WERI-Rb-1 (cell line): ENCODE measurements at regions not wholly inside any gene's neighbourhood (a gene's known extent, or its start where the extent isn't known, plus 50 kb on each side); places are given as distances from the start of the nearest gene placed in this dataset.

Experiments
- DNase-seq: peaks from one replicate; pipeline ENCODE4 v3.0.0-alpha.2; 2020
- H3K27ac ChIP-seq: fragments of 250-450 bp; sonication (Bioruptor Pico); 2 replicates; pipeline ENCODE4 v1.5.1; 2020; ENCODE audit warnings: mild to moderate bottlenecking, moderate library complexity
- H3K27me3 ChIP-seq: fragments of 250-450 bp; sonication (Bioruptor Pico); 2 replicates; pipeline ENCODE4 v1.5.1; 2021; ENCODE audit warnings: mild to moderate bottlenecking, low read depth, moderate library complexity; ENCODE audit not compliant: insufficient read depth, severe bottlenecking
- H3K36me3 ChIP-seq: fragments of 250-450 bp; sonication (Bioruptor Pico); 2 replicates; pipeline ENCODE4 v1.5.1; 2020; ENCODE audit warnings: mild to moderate bottlenecking, moderate library complexity
- H3K4me3 ChIP-seq: 2 replicates; pipeline ENCODE4 v1.5.1; 2011; ENCODE audit warnings: low read depth, mild to moderate bottlenecking, control low read depth, low read length
- H3K9me3 ChIP-seq: fragments of 250-450 bp; sonication (Bioruptor Pico); 2 replicates; pipeline ENCODE4 v1.5.1; 2021; ENCODE audit warnings: mild to moderate bottlenecking, moderate library complexity; ENCODE audit not compliant: severe bottlenecking
- CTCF ChIP-seq: IDR thresholded peaks from 2 replicates; pipeline ENCODE4 v1.5.1; 2011; ENCODE audit warnings: low read depth, mild to moderate bottlenecking, control low read depth, inconsistent platforms, low read length

GRCh38 chr2:8416001-8416571, 265.8 kb upstream of the ID2 start:
- H3K36me3 ChIP-seq, result no peaks in the 10 kb centered on the region
- no peak for DNase-seq
- H3K9me3 ChIP-seq, result no peaks in the 10 kb centered on the region
- TF ChIP-seq CTCF, result no peak
- H3K27ac ChIP-seq, result no peak overlapping the region
- H3K27me3 ChIP-seq, result no peaks in the 10 kb centered on the region
- no peak overlapping the region for H3K4me3 ChIP-seq

- Histone ChIP-seq H3K27me3 (no peaks in the 10 kb centered on the region), H3K9me3 (no peaks in the 10 kb centered on the region), H3K27ac (no peak overlapping the region), H3K4me3 (no peak overlapping the region), H3K36me3 (no peaks in the 10 kb centered on the region)
- peak; percentile 31; the same call in 1 of the 2 replicates for TF ChIP-seq CTCF
- DNase-seq, result peak; percentile 47
Observed at GRCh38 chr2:8416849-8417832, 264.7 kb upstream of the ID2 start.

GRCh38 chr2:8418721-8419120, 263.1 kb upstream of the ID2 start:
- Histone ChIP-seq H3K9me3 (no peaks in the 10 kb centered on the region), H3K36me3 (no peaks in the 10 kb centered on the region), H3K27ac (no peak overlapping the region), H3K4me3 (no peak overlapping the region), H3K27me3 (no peaks in the 10 kb centered on the region)
- no peak for DNase-seq
- no peak for TF ChIP-seq CTCF

- DNase-seq, result no peak
- no peaks in the 10 kb centered on the region for H3K9me3 ChIP-seq
- H3K4me3 ChIP-seq, result no peak overlapping the region
Observed at GRCh38 chr2:8421658-8422449, 260.0 kb upstream of the ID2 start.

GRCh38 chr2:8422450-8422800, 259.4 kb upstream of the ID2 start:
- no peak for DNase-seq
- no peaks in the 10 kb centered on the region for H3K27me3 ChIP-seq

More at GRCh38 chr2:8421658-8422449, 260.0 kb upstream of the ID2 start:
- H3K27ac ChIP-seq, result no peak overlapping the region
- no peaks in the 10 kb centered on the region for H3K36me3 ChIP-seq
- no peaks in the 10 kb centered on the region for H3K27me3 ChIP-seq
- TF ChIP-seq CTCF, result no peak

More at GRCh38 chr2:8422450-8422800, 259.4 kb upstream of the ID2 start:
- Histone ChIP-seq H3K36me3 (no peaks in the 10 kb centered on the region), H3K9me3 (no peaks in the 10 kb centered on the region), H3K27ac (no peak overlapping the region), H3K4me3 (no peak overlapping the region)
- no peak for TF ChIP-seq CTCF
